Epithelial cell of proximal tubule (primary cell): ENCODE measurements at regions not wholly inside any gene's neighbourhood (a gene's known extent, or its start where the extent isn't known, plus 50 kb on each side); places are given as distances from the start of the nearest gene placed in this dataset.
A peak's percentile ranks its signal among the peaks of the same experiment; 100 is the strongest.
"Not testable (repeated sequence)": the region's sequence is repeated elsewhere in the genome, so short reads cannot be mapped to it uniquely, and the experiment has no call there.

ENCODE experiments used
- DNase-seq: peaks from one replicate; pipeline ENCODE4 v3.0.0-alpha.2; 2011; ENCODE audit warnings: low read depth
- H3K4me3 ChIP-seq: 2 replicates; pipeline ENCODE4 v1.5.1; 2011; ENCODE audit warnings: low read depth, mild to moderate bottlenecking, low read length
- CTCF ChIP-seq: conservative IDR thresholded peaks from 2 replicates; pipeline ENCODE4 v1.5.1; 2012; ENCODE audit warnings: low read depth, mild to moderate bottlenecking, low read length

- TF ChIP-seq CTCF: no peak
- no peak for DNase-seq
- H3K4me3 ChIP-seq: no peak overlapping the region
Observed at GRCh38 chr7:119252962-119253361, 1020.0 kb upstream of the KCND2 start.

GRCh38 chr7:119254742-119255141 is 1018.2 kb upstream of the KCND2 start:
- no peak for DNase-seq
- TF ChIP-seq CTCF: no peak
- H3K4me3 ChIP-seq: no peak overlapping the region

GRCh38 chr7:119256001-119256400 is 1017.0 kb upstream of the KCND2 start:
- no peak overlapping the region for H3K4me3 ChIP-seq
- DNase-seq: no peak
- TF ChIP-seq CTCF: no peak

- no peak for TF ChIP-seq CTCF
- no peak for DNase-seq
- no peak overlapping the region for H3K4me3 ChIP-seq
Observed at GRCh38 chr7:119256446-119257131, 1016.4 kb upstream of the KCND2 start.

- not testable (repeated sequence) for H3K4me3 ChIP-seq, DNase-seq
Observed at GRCh38 chr7:119266790-119267189, 1006.2 kb upstream of the KCND2 start.

- no peak overlapping the region for H3K4me3 ChIP-seq
- TF ChIP-seq CTCF: peak; percentile 96
- peak; percentile 7 for DNase-seq
Observed at GRCh38 chr7:119270045-119270464, 1002.9 kb upstream of the KCND2 start.

- no peak overlapping the region for H3K4me3 ChIP-seq
- DNase-seq: no peak
- TF ChIP-seq CTCF: no peak
Observed at GRCh38 chr7:119270644-119271043, 1002.3 kb upstream of the KCND2 start.
